OCI-LY1 (cell line): ENCODE measurements at regions not wholly inside any gene's neighbourhood (a gene's known extent, or its start where the extent isn't known, plus 50 kb on each side); places are given as distances from the start of the nearest gene placed in this dataset.

Experiments
- EZH2 ChIP-seq: fragments of 200-600 bp; sonication (generic), shearing (Covaris generic); IDR thresholded peaks from 2 replicates; pipeline ENCODE4 v1.8.0; 2017; ENCODE audit warnings: borderline replicate concordance, mixed run types, mild to moderate bottlenecking, antibody characterized with exemption, low read length, moderate library complexity, mixed read lengths
- TF ChIP-seq, protein P1 (sequence below): fragments of 200-600 bp; sonication (generic), shearing (Covaris generic); IDR thresholded peaks from 2 replicates; pipeline ENCODE4 v1.5.1; 2017; ENCODE audit warnings: mild to moderate bottlenecking, antibody characterized with exemption, low read length, moderate library complexity, mixed read lengths

DNA sequence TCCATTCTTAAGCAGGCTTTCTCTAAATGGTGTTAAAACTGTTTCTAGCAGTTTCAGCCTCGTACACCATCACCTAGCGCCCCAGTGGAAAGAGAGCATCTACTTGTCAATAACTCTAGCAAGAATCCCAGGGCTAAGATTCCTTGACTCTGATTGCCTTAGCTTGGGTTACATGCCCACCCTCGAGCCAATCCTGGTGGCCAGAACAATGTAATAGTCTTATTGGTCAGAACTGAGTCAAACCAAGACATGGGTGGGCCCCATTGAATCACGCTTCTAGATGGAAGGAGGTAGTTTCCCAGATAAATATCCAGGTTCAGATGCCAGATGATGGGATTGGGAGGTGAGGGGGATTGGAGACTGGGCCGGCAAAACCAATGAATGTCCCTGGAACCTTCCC lies 55.9 kb upstream of the MED13L start:
- TF ChIP-seq, protein P1, sequence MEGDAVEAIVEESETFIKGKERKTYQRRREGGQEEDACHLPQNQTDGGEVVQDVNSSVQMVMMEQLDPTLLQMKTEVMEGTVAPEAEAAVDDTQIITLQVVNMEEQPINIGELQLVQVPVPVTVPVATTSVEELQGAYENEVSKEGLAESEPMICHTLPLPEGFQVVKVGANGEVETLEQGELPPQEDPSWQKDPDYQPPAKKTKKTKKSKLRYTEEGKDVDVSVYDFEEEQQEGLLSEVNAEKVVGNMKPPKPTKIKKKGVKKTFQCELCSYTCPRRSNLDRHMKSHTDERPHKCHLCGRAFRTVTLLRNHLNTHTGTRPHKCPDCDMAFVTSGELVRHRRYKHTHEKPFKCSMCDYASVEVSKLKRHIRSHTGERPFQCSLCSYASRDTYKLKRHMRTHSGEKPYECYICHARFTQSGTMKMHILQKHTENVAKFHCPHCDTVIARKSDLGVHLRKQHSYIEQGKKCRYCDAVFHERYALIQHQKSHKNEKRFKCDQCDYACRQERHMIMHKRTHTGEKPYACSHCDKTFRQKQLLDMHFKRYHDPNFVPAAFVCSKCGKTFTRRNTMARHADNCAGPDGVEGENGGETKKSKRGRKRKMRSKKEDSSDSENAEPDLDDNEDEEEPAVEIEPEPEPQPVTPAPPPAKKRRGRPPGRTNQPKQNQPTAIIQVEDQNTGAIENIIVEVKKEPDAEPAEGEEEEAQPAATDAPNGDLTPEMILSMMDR = no peak
- TF ChIP-seq EZH2 = no peak
